ENCODE measurements at regions not wholly inside any gene's neighbourhood (a gene's known extent, or its start where the extent isn't known, plus 50 kb on each side); places are given as distances from the start of the nearest gene placed in this dataset.

- ChIA-PET POLR2A (no interaction called here), CTCF (no interaction called here)
These were observed 130.8 kb upstream of the BMP4 start for GRCh38 chr14:54087376-54087775.

- CTCF ChIA-PET, result no interaction called here
- POLR2A ChIA-PET, result no interaction called here
These were observed 131.6 kb upstream of the BMP4 start for GRCh38 chr14:54088271-54088670.

GRCh38 chr14:54090274-54090673 lies 133.6 kb upstream of the BMP4 start:
- CTCF ChIA-PET, result no interaction called here
- POLR2A ChIA-PET, result no interaction called here

- CTCF ChIA-PET, result no interaction called here
- POLR2A ChIA-PET, result no interaction called here
These were observed 138.1 kb upstream of the BMP4 start for GRCh38 chr14:54094765-54095164.

- ChIA-PET POLR2A (no interaction called here), CTCF (no interaction called here)
These were observed 141.9 kb upstream of the BMP4 start for GRCh38 chr14:54098536-54098935.

GRCh38 chr14:54102051-54102456 lies 145.4 kb upstream of the BMP4 start:
- ChIA-PET POLR2A (no interaction called here), CTCF (no interaction called here)

GRCh38 chr14:54102530-54102929 lies 145.9 kb upstream of the BMP4 start:
- CTCF ChIA-PET, result no interaction called here
- POLR2A ChIA-PET, result no interaction called here

GRCh38 chr14:54104601-54105145 lies 148.0 kb upstream of the BMP4 start:
- CTCF ChIA-PET, result no interaction called here
- POLR2A ChIA-PET, result no interaction called here

GRCh38 chr14:54105406-54105805 lies 148.8 kb upstream of the BMP4 start:
- ChIA-PET CTCF (no interaction called here), POLR2A (no interaction called here)

- ChIA-PET CTCF (no interaction called here), POLR2A (no interaction called here)
These were observed 149.3 kb upstream of the BMP4 start for GRCh38 chr14:54105898-54106297.

GRCh38 chr14:54106661-54107377 lies 150.2 kb upstream of the BMP4 start:
- POLR2A ChIA-PET, result no interaction called here
- CTCF ChIA-PET, result no interaction called here

- ChIA-PET POLR2A (no interaction called here), CTCF (no interaction called here)
These were observed 152.2 kb upstream of the BMP4 start for GRCh38 chr14:54108481-54109471.

GRCh38 chr14:54109521-54110120 lies 153.0 kb upstream of the BMP4 start:
- ChIA-PET POLR2A (no interaction called here), CTCF (no interaction called here)

GRCh38 chr14:54114941-54115340 lies 158.3 kb upstream of the BMP4 start:
- ChIA-PET CTCF (no interaction called here), POLR2A (no interaction called here)

GRCh38 chr14:54116198-54116885 lies 159.7 kb upstream of the BMP4 start:
- ChIA-PET POLR2A (no interaction called here), CTCF (no interaction called here)

GRCh38 chr14:54116972-54117371 lies 160.3 kb upstream of the BMP4 start:
- ChIA-PET CTCF (no interaction called here), POLR2A (no interaction called here)

- ChIA-PET POLR2A (no interaction called here), CTCF (no interaction called here)
These were observed 160.8 kb upstream of the BMP4 start for GRCh38 chr14:54117396-54117795.

- CTCF ChIA-PET, result no interaction called here
These were observed 161.3 kb upstream of the BMP4 start for GRCh38 chr14:54117924-54118323.

GRCh38 chr14:54120260-54120659 lies 163.6 kb upstream of the BMP4 start:
- ChIA-PET POLR2A (no interaction called here), CTCF (no interaction called here)

More at GRCh38 chr14:54117924-54118323, 161.3 kb upstream of the BMP4 start:
- POLR2A ChIA-PET, result no interaction called here

- ChIA-PET POLR2A (interaction anchor here (0.7 kb wide), 1 partner anchor 66 kb away, joined by 3 read pairs; no protein-coding TSS in a partner anchor), CTCF (no interaction called here)
These were observed 164.9 kb upstream of the BMP4 start for GRCh38 chr14:54121466-54122027.

Measured in activated CD8-positive, alpha-beta memory T cell treated with anti-CD3 and anti-CD28 coated beads for 36 hours (primary cell).